PC-9 (cell line): ENCODE measurements at regions not wholly inside any gene's neighbourhood (a gene's known extent, or its start where the extent isn't known, plus 50 kb on each side); places are given as distances from the start of the nearest gene placed in this dataset.

ENCODE experiments used
- EZH2 ChIP-seq: fragments of 200-600 bp; sonication (generic); IDR thresholded peaks from 2 replicates; pipeline ENCODE4 v1.8.0; 2017; ENCODE audit warnings: antibody characterized with exemption, low read depth
- TF ChIP-seq, protein P1 (sequence below): fragments of 200-600 bp; sonication (generic); conservative IDR thresholded peaks from 2 replicates; pipeline ENCODE4 v1.6.1; 2017; ENCODE audit warnings: mixed run types, antibody characterized with exemption, mild to moderate bottlenecking, moderate library complexity

DNA sequence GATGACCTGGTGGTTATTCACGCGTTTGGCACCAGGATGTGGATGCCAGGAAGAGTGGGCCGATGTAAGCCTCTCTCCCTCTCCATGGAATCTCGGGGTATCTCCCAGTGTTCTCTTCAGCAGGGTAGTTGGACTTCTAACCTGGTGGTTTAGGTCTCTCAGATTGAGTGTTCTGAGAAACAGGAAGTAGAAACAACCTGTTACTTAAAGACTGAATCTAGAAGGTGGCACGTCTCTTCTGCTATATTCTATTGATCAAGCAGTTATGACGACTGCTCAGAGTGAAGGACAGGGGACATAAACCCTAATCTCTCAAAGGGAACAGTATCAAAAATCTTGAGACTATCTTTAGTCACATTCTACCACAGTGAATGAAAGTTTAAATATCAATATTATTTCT lies 918.7 kb upstream of the PIK3C3 start:
- TF ChIP-seq EZH2, result no peak
- TF ChIP-seq, protein P1, sequence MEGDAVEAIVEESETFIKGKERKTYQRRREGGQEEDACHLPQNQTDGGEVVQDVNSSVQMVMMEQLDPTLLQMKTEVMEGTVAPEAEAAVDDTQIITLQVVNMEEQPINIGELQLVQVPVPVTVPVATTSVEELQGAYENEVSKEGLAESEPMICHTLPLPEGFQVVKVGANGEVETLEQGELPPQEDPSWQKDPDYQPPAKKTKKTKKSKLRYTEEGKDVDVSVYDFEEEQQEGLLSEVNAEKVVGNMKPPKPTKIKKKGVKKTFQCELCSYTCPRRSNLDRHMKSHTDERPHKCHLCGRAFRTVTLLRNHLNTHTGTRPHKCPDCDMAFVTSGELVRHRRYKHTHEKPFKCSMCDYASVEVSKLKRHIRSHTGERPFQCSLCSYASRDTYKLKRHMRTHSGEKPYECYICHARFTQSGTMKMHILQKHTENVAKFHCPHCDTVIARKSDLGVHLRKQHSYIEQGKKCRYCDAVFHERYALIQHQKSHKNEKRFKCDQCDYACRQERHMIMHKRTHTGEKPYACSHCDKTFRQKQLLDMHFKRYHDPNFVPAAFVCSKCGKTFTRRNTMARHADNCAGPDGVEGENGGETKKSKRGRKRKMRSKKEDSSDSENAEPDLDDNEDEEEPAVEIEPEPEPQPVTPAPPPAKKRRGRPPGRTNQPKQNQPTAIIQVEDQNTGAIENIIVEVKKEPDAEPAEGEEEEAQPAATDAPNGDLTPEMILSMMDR, result no peak
